ENCODE measurements at regions not wholly inside any gene's neighbourhood (a gene's known extent, or its start where the extent isn't known, plus 50 kb on each side); places are given as distances from the start of the nearest gene placed in this dataset.

- TF ChIP-seq CTCF (IDR thresholded peaks at IDR 0.05) (no peak), POLR2A (IDR thresholded peaks at IDR 0.05) (no peak)
Measured at GRCh38 chr3:86229086-86229774, 761.7 kb downstream of the VGLL3 start.

Measured in heart left ventricle (tissue), 13 donors.